Mammary epithelial cell (primary cell): ENCODE measurements at regions not wholly inside any gene's neighbourhood (a gene's known extent, or its start where the extent isn't known, plus 50 kb on each side); places are given as distances from the start of the nearest gene placed in this dataset.

ENCODE experiments used
- EZH2 ChIP-seq: IDR thresholded peaks from 2 replicates; pipeline ENCODE4 v1.6.1; 2012; ENCODE audit warnings: low read length, inconsistent platforms, borderline replicate concordance
- TF ChIP-seq, protein P1 (sequence below), 2 donors: IDR thresholded peaks in 1 of 2; conservative IDR thresholded peaks in 1 of 2; 2 replicates each; pipeline ENCODE4 v1.5.1; 2011 to 2012; ENCODE audit warnings: inconsistent platforms in 2 of 2, low read length in 2 of 2, mild to moderate bottlenecking in 2 of 2, control low read depth in 1 of 2, low read depth in 1 of 2; ENCODE audit not compliant: insufficient read depth in 1 of 2; ENCODE audit errors: extremely low read depth in 1 of 2

DNA sequence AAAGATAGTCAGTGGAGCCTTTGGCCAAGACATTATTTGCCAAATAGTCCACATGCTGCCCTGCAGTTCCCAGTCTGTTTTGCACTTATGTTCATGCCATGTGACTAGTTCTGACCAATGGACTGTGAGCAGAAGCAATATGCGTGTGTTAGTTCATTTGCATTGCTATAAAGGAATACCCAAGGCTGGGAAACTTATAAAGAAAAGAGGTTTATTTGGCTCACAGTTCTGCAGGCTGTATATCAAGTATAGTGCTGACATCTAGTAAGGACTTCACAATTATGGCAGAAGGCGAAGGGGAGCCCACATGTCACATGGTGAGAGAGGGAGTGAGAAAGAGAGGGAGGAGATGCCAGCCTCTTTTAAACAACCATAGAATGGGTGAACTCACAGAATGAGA is 193.3 kb downstream of the PTPRU start:
- TF ChIP-seq, protein P1, sequence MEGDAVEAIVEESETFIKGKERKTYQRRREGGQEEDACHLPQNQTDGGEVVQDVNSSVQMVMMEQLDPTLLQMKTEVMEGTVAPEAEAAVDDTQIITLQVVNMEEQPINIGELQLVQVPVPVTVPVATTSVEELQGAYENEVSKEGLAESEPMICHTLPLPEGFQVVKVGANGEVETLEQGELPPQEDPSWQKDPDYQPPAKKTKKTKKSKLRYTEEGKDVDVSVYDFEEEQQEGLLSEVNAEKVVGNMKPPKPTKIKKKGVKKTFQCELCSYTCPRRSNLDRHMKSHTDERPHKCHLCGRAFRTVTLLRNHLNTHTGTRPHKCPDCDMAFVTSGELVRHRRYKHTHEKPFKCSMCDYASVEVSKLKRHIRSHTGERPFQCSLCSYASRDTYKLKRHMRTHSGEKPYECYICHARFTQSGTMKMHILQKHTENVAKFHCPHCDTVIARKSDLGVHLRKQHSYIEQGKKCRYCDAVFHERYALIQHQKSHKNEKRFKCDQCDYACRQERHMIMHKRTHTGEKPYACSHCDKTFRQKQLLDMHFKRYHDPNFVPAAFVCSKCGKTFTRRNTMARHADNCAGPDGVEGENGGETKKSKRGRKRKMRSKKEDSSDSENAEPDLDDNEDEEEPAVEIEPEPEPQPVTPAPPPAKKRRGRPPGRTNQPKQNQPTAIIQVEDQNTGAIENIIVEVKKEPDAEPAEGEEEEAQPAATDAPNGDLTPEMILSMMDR (conservative IDR thresholded peaks at IDR 0.05 in 1 of 2, IDR thresholded peaks at IDR 0.05 in 1 of 2; ENCODE audit: extremely low read depth in 1 of 2, insufficient read depth in 1 of 2, low read depth in 1 of 2, low read length in 2 of 2), result no peak
- TF ChIP-seq EZH2, result no peak
